ENCODE measurements at regions not wholly inside any gene's neighbourhood (a gene's known extent, or its start where the extent isn't known, plus 50 kb on each side); places are given as distances from the start of the nearest gene placed in this dataset.
A peak's percentile ranks its signal among the peaks of the same experiment; 100 is the strongest.

GRCh38 chr4:115260195-115260594, 146.8 kb upstream of the NDST4 start:
- Histone ChIP-seq H3K4me3 (no peak overlapping the region), H3K36me3 (no peaks in the 10 kb centered on the region), H3K27ac (no peak overlapping the region), H3K27me3 (no peaks in the 10 kb centered on the region), H3K4me1 (ENCODE audit: low read depth) (no peaks in the 10 kb centered on the region), H3K9me3 (ENCODE audit: low read depth) (no peaks in the 10 kb centered on the region)
- DNase-seq (ENCODE audit: low read depth in 1 of 2, low spot score in 1 of 2) = no peak
- no peak for TF ChIP-seq CTCF (IDR thresholded peaks at IDR 0.05; ENCODE audit: low read depth, low read length)

GRCh38 chr4:115259642-115260041, 146.2 kb upstream of the NDST4 start:
- no peak for DNase-seq (ENCODE audit: low read depth in 1 of 2, low spot score in 1 of 2)
- no peaks in the 10 kb centered on the region for H3K9me3 ChIP-seq (ENCODE audit: low read depth)
- no peak overlapping the region for H3K4me3 ChIP-seq
- no peaks in the 10 kb centered on the region for H3K4me1 ChIP-seq (ENCODE audit: low read depth)
- H3K36me3 ChIP-seq = no peaks in the 10 kb centered on the region
- H3K27ac ChIP-seq = no peak overlapping the region
- no peaks in the 10 kb centered on the region for H3K27me3 ChIP-seq
- TF ChIP-seq CTCF (IDR thresholded peaks at IDR 0.05; ENCODE audit: low read depth, low read length) = no peak

- Histone ChIP-seq H3K36me3 (no peaks in the 10 kb centered on the region), H3K4me3 (no peak overlapping the region), H3K4me1 (ENCODE audit: low read depth) (no peaks in the 10 kb centered on the region), H3K27ac (no peak overlapping the region), H3K27me3 (no peaks in the 10 kb centered on the region), H3K9me3 (ENCODE audit: low read depth) (no peaks in the 10 kb centered on the region)
- TF ChIP-seq CTCF (IDR thresholded peaks at IDR 0.05; ENCODE audit: low read depth, low read length) = no peak
- DNase-seq (ENCODE audit: low read depth in 1 of 2, low spot score in 1 of 2) = no peak
Measured at GRCh38 chr4:115249808-115250207, 136.4 kb upstream of the NDST4 start.

GRCh38 chr4:115234405-115235093, 121.1 kb upstream of the NDST4 start:
- Histone ChIP-seq H3K4me3 (no peak overlapping the region), H3K36me3 (no peaks in the 10 kb centered on the region), H3K27me3 (no peaks in the 10 kb centered on the region), H3K27ac (no peak overlapping the region), H3K9me3 (ENCODE audit: low read depth) (no peaks in the 10 kb centered on the region), H3K4me1 (ENCODE audit: low read depth) (no peaks in the 10 kb centered on the region)
- TF ChIP-seq CTCF (IDR thresholded peaks at IDR 0.05; ENCODE audit: low read depth, low read length) = no peak
- peak in 1 of 2 donors; percentile 32 for DNase-seq (ENCODE audit: low read depth in 1 of 2, low spot score in 1 of 2)

- Histone ChIP-seq H3K4me1 (ENCODE audit: low read depth) (no peaks in the 10 kb centered on the region), H3K9me3 (ENCODE audit: low read depth) (no peaks in the 10 kb centered on the region), H3K27ac (no peak overlapping the region), H3K36me3 (no peaks in the 10 kb centered on the region), H3K27me3 (no peaks in the 10 kb centered on the region), H3K4me3 (no peak overlapping the region)
- TF ChIP-seq CTCF (IDR thresholded peaks at IDR 0.05; ENCODE audit: low read depth, low read length) = no peak
- no peak for DNase-seq (ENCODE audit: low read depth in 1 of 2, low spot score in 1 of 2)
Measured at GRCh38 chr4:115233600-115233999, 120.2 kb upstream of the NDST4 start.
